HepG2 (cell line): ENCODE measurements at regions not wholly inside any gene's neighbourhood (a gene's known extent, or its start where the extent isn't known, plus 50 kb on each side); places are given as distances from the start of the nearest gene placed in this dataset.

ENCODE experiments used
- ATAC-seq: fragments of 200-7000 bp; cut with Tn5 transposase; 3 replicates; pipeline ENCODE4 v1.9.1; 2020; ENCODE audit warnings: mild to moderate bottlenecking, moderate library complexity
- BruUV-seq: library from RNA; stranded (reverse); fragments of 400-500 nt; replicated peaks from 2 replicates; lab custom pipeline; 2021; lab: Mats Ljungman, UMichigan
- CTCF ChIA-PET: fragments of 300-600 bp; formaldehyde crosslinking; extraction: SDS; loops from one replicate; lab custom pipeline; 2021; ENCODE audit warnings: low total read pairs, inconsistent platforms, low intra/inter-chr PET ratio; lab: Yijun Ruan, JAX
- POLR2A ChIA-PET: fragments of 350-600 bp; sonication (Branson Sonifier 250); formaldehyde crosslinking; loops from one replicate; lab custom pipeline; 2020; ENCODE audit warnings: antibody characterized with exemption, inconsistent platforms; lab: Yijun Ruan, JAX
- DNase-seq: peaks from one replicate; pipeline ENCODE4 v3.0.0-alpha.2; 2015; ENCODE audit warnings: low spot score
- FAIRE-seq: peaks from 3 replicates; lab custom pipeline; 2011; peaks lifted over from hg19 to GRCh38; lab: Jason Lieb, UNC
- H2AFZ ChIP-seq: one replicate; pipeline ENCODE4 v1.6.1; 2011; ENCODE audit warnings: low read length, inconsistent platforms
- H3K27ac ChIP-seq: fragments of 300-600 bp; 3 replicates; pipeline ENCODE4 v1.8.0; 2011; ENCODE audit warnings: mixed run types, mild to moderate bottlenecking, mixed read lengths, low read length, inconsistent platforms; ENCODE audit not compliant: insufficient read depth; ENCODE audit errors: extremely low read length
- H3K27me3 ChIP-seq, 2 experiments: fragments of 200-600 bp in 1 of 2; 2 replicates in 1 of 2; 3 replicates in 1 of 2; pipeline versions ENCODE4 v1.6.0 to v1.8.0; 2011; ENCODE audit warnings: low read length in 2 of 2, mild to moderate bottlenecking in 2 of 2, moderate library complexity in 2 of 2, inconsistent platforms in 1 of 2; ENCODE audit not compliant: insufficient read depth in 2 of 2, control insufficient read depth in 1 of 2
- H3K36me3 ChIP-seq, 2 experiments: fragments of 200-600 bp in 1 of 2; replicated peaks in 1 of 2; 2 replicates in 1 of 2; 3 replicates in 1 of 2; pipeline versions ENCODE4 v1.5.1 to v1.8.0; 2011; ENCODE audit warnings: low read length in 2 of 2, inconsistent platforms in 1 of 2; ENCODE audit not compliant: insufficient read depth in 2 of 2, control insufficient read depth in 1 of 2
- H3K4me1 ChIP-seq: 2 replicates; pipeline ENCODE4 v1.5.1; 2012; ENCODE audit warnings: low read length, inconsistent platforms; ENCODE audit not compliant: insufficient read depth
- H3K4me2 ChIP-seq: 2 replicates; pipeline ENCODE4 v1.6.0; 2011; ENCODE audit warnings: low read depth, low read length, inconsistent platforms
- H3K4me3 ChIP-seq, 3 experiments: fragments of 200-600 bp in 1 of 3; sonication (generic), shearing (Covaris generic) in 1 of 3; replicated peaks in 1 of 3; 2 replicates each; pipeline ENCODE4 v1.5.1; 2011 to 2016; ENCODE audit warnings: low read length in 3 of 3, inconsistent platforms in 2 of 3, low read depth in 2 of 3, mild to moderate bottlenecking in 2 of 3, control low read depth in 1 of 3, mixed read lengths in 1 of 3; ENCODE audit not compliant: insufficient read depth in 1 of 3
- H3K79me2 ChIP-seq: one replicate; pipeline ENCODE4 v1.6.1; 2011; ENCODE audit warnings: low read length, inconsistent platforms; ENCODE audit not compliant: insufficient read depth
- H3K9ac ChIP-seq: 2 replicates; pipeline ENCODE4 v1.6.0; 2011; ENCODE audit warnings: mild to moderate bottlenecking, low read depth, low read length, inconsistent platforms; ENCODE audit not compliant: insufficient read depth
- H3K9me3 ChIP-seq: 2 replicates; pipeline ENCODE4 v1.5.1; 2012; ENCODE audit warnings: mild to moderate bottlenecking, low read length
- H4K20me1 ChIP-seq: 2 replicates; pipeline ENCODE4 v1.6.0; 2011; ENCODE audit warnings: inconsistent platforms, mild to moderate bottlenecking, low read length, moderate library complexity; ENCODE audit not compliant: insufficient read depth
- EEA1 ChIP-seq: sonication (generic); formaldehyde crosslinking; IDR thresholded peaks from 2 replicates; pipeline ENCODE4 v1.5.1; 2020; ENCODE audit warnings: mild to moderate bottlenecking, missing genetic modification reagents, borderline replicate concordance
- HNF4A ChIP-seq: sonication (generic); formaldehyde crosslinking; IDR thresholded peaks from 2 replicates; pipeline ENCODE4 v1.4.0; 2020; ENCODE audit warnings: missing genetic modification reagents
- ZBTB43 ChIP-seq: sonication (generic); formaldehyde crosslinking; conservative IDR thresholded peaks from 2 replicates; pipeline ENCODE4 v1.4.0; 2020; ENCODE audit warnings: missing genetic modification reagents
- WGBS: methylation state at CpG from one replicate; pipeline ENCODE4 v1.1.6; 2017; ENCODE audit warnings: low lambda C conversion rate; 5-methylcytosine and 5-hydroxymethylcytosine counted together
- in situ Hi-C: cut with HindIII; loops from 2 replicates; pipeline ENCODE4 v1.10.0; 2017; ENCODE audit warnings: low pct_unique_long_range_greater_than_20kb; ENCODE audit not compliant: extremely low pct_ligation_motif_present
- intact Hi-C: fragments of 100-400 bp; cut with micrococcal nuclease; formaldehyde crosslinking; loops from one replicate; pipeline ENCODE4 v1.10.0; 2022; ENCODE audit not compliant: unreplicated experiment

- Histone ChIP-seq H4K20me1 (no peaks in the 10 kb centered on the region), H2AFZ (no peak overlapping the region), H3K9me3 (no peaks in the 10 kb centered on the region), H3K27me3 (no peaks in the 10 kb centered on the region), H3K27ac (no peak overlapping the region), H3K4me1 (no peaks in the 10 kb centered on the region), H3K9ac (no peak overlapping the region), H3K36me3 (no peaks in the 10 kb centered on the region), H3K4me3 (no peak overlapping the region), H3K4me2 (no peak overlapping the region), H3K79me2 (no peaks in the 10 kb centered on the region)
- in situ Hi-C loops = no loop called here
- TF ChIP-seq EEA1 (CRISPR knock-in tag) = no peak
- intact Hi-C loops = no loop called here
- ChIA-PET CTCF (no interaction called here), POLR2A (no interaction called here)
- ATAC-seq = no peak
- no TSS peak for BruUV-seq
- no peak for FAIRE-seq
- DNase-seq = no peak
- WGBS = under 1% methylated on average over 3 of the region's 3 CpGs
Observed at GRCh38 chr15:37362414-37362813, 262.1 kb upstream of the MEIS2 start.

GRCh38 chr15:37368961-37369360 lies 268.6 kb upstream of the MEIS2 start:
- WGBS = under 1% methylated on average over 4 of the region's 4 CpGs
- in situ Hi-C loops = no loop called here
- CTCF ChIA-PET = no interaction called here

More at GRCh38 chr15:37368961-37369360, 268.6 kb upstream of the MEIS2 start:
- no peaks in the 10 kb centered on the region for H4K20me1 ChIP-seq
- no peaks in the 10 kb centered on the region for H3K4me1 ChIP-seq
- no peak overlapping the region for H3K4me3 ChIP-seq
- H3K9ac ChIP-seq = no peak overlapping the region
- no peaks in the 10 kb centered on the region for H3K36me3 ChIP-seq
- intact Hi-C loops = no loop called here
- BruUV-seq = no TSS peak
- no peak overlapping the region for H3K4me2 ChIP-seq
- no peak overlapping the region for H2AFZ ChIP-seq
- POLR2A ChIA-PET = no interaction called here
- H3K27ac ChIP-seq = no peak overlapping the region
- ATAC-seq (no peak), DNase-seq (no peak), FAIRE-seq (no peak)
- H3K27me3 ChIP-seq = no peaks in the 10 kb centered on the region
- no peaks in the 10 kb centered on the region for H3K79me2 ChIP-seq
- no peak for TF ChIP-seq HNF4A (CRISPR knock-in tag)
- TF ChIP-seq ZBTB43 = no peak
- H3K9me3 ChIP-seq = no peaks in the 10 kb centered on the region
